MCF 10A (cell line): ENCODE measurements at regions not wholly inside any gene's neighbourhood (a gene's known extent, or its start where the extent isn't known, plus 50 kb on each side); places are given as distances from the start of the nearest gene placed in this dataset.

Experiments
- BruUV-seq: library from RNA; stranded (reverse); fragments of 400-500 nt; replicated peaks from 2 replicates; lab custom pipeline; 2021; lab: Mats Ljungman, UMichigan
- CTCF ChIA-PET: fragments of 300-600 bp; sonication (Branson Sonifier 250); formaldehyde crosslinking; extraction: SDS; loops from one replicate; lab custom pipeline; 2021; ENCODE audit warnings: antibody characterized with exemption, inconsistent platforms; lab: Yijun Ruan, JAX
- POLR2A ChIA-PET: fragments of 300-600, 350-650 bp; sonication (Branson Sonifier 250); formaldehyde crosslinking; extraction: SDS; loops from one replicate; lab custom pipeline; 2020; ENCODE audit warnings: antibody characterized with exemption, inconsistent platforms; lab: Yijun Ruan, JAX
- DNase-seq: peaks from one replicate; pipeline ENCODE4 v3.0.0-alpha.2; 2018; ENCODE audit not compliant: unreplicated experiment
- H3K27ac Mint-ChIP-seq: one replicate; pipeline ENCODE4 v1.8.0; 2022; ENCODE audit warnings: mild to moderate bottlenecking, low read depth, mixed read lengths; ENCODE audit not compliant: unreplicated experiment
- H3K27me3 Mint-ChIP-seq: one replicate; pipeline ENCODE4 v1.8.0; 2022; ENCODE audit warnings: mixed read lengths; ENCODE audit not compliant: insufficient read depth, unreplicated experiment
- H3K36me3 Mint-ChIP-seq: one replicate; pipeline ENCODE4 v1.8.0; 2022; ENCODE audit warnings: mild to moderate bottlenecking, moderate library complexity, mixed read lengths; ENCODE audit not compliant: insufficient read depth, unreplicated experiment
- H3K4me1 Mint-ChIP-seq: one replicate; pipeline ENCODE4 v1.8.0; 2022; ENCODE audit warnings: mixed read lengths; ENCODE audit not compliant: insufficient read depth, unreplicated experiment
- H3K4me3 Mint-ChIP-seq: one replicate; pipeline ENCODE4 v1.8.0; 2022; ENCODE audit warnings: mild to moderate bottlenecking, moderate library complexity, mixed read lengths; ENCODE audit not compliant: unreplicated experiment
- H3K9me3 Mint-ChIP-seq: one replicate; pipeline ENCODE4 v1.8.0; 2022; ENCODE audit warnings: mixed read lengths; ENCODE audit not compliant: unreplicated experiment
- CTCF ChIP-seq: fragments of 200-600 bp; IDR thresholded peaks from one replicate; pipeline ENCODE4 v1.8.0; 2022; ENCODE audit warnings: antibody characterized with exemption, mild to moderate bottlenecking; ENCODE audit not compliant: unreplicated experiment
- intact Hi-C: fragments of 100-400 bp; cut with micrococcal nuclease; formaldehyde crosslinking; loops from 2 replicates; pipeline ENCODE4 v1.14.1; 2022

- no peak overlapping the region for H3K4me3 Mint-ChIP-seq
- intact Hi-C loops: no loop called here
- no peaks in the 10 kb centered on the region for H3K36me3 Mint-ChIP-seq
- TF ChIP-seq CTCF: no peak
- BruUV-seq: no TSS peak
- H3K4me1 Mint-ChIP-seq: no peaks in the 10 kb centered on the region
- H3K27me3 Mint-ChIP-seq: peaks cover 7% of the 10 kb centered on the region
- H3K9me3 Mint-ChIP-seq: peaks cover 15% of the 10 kb centered on the region
- ChIA-PET POLR2A (no interaction called here), CTCF (no interaction called here)
- DNase-seq: peak; percentile 38
- H3K27ac Mint-ChIP-seq: no peak overlapping the region
These were observed 292.1 kb upstream of the KLHL29 start for GRCh38 chr2:23092831-23093230.

- POLR2A ChIA-PET: no interaction called here
These were observed 291.5 kb upstream of the KLHL29 start for GRCh38 chr2:23093513-23093912.

GRCh38 chr2:23096906-23097602 is 287.9 kb upstream of the KLHL29 start:
- no peaks in the 10 kb centered on the region for H3K9me3 Mint-ChIP-seq
- peaks cover 16% of the 10 kb centered on the region for H3K27me3 Mint-ChIP-seq
- no peak overlapping the region for H3K27ac Mint-ChIP-seq
- BruUV-seq: no TSS peak
- peak; percentile 26 for DNase-seq
- TF ChIP-seq CTCF: no peak
- no peaks in the 10 kb centered on the region for H3K4me1 Mint-ChIP-seq
- H3K4me3 Mint-ChIP-seq: no peak overlapping the region
- intact Hi-C loops: no loop called here
- ChIA-PET POLR2A (no interaction called here), CTCF (no interaction called here)
- H3K36me3 Mint-ChIP-seq: no peaks in the 10 kb centered on the region

More at GRCh38 chr2:23093513-23093912, 291.5 kb upstream of the KLHL29 start:
- Mint-ChIP-seq H3K4me1 (no peaks in the 10 kb centered on the region), H3K27me3 (peaks cover 13% of the 10 kb centered on the region), H3K27ac (no peak overlapping the region), H3K4me3 (no peak overlapping the region), H3K9me3 (peaks cover 11% of the 10 kb centered on the region), H3K36me3 (no peaks in the 10 kb centered on the region)
- no TSS peak for BruUV-seq
- DNase-seq: no peak
- no peak for TF ChIP-seq CTCF
- intact Hi-C loops: no loop called here
- CTCF ChIA-PET: interaction anchor here (0.7 kb wide), 1 partner anchor 127 kb away, joined by 3 read pairs; no protein-coding TSS in a partner anchor

GRCh38 chr2:23100406-23100805 is 284.6 kb upstream of the KLHL29 start:
- peaks cover 41% of the 10 kb centered on the region for H3K27me3 Mint-ChIP-seq
- H3K36me3 Mint-ChIP-seq: no peaks in the 10 kb centered on the region
- POLR2A ChIA-PET: no interaction called here
- peak; percentile 10 for DNase-seq
- H3K9me3 Mint-ChIP-seq: no peaks in the 10 kb centered on the region
- no TSS peak for BruUV-seq
- TF ChIP-seq CTCF: no peak
- no peak overlapping the region for H3K4me3 Mint-ChIP-seq
- intact Hi-C loops: no loop called here
- CTCF ChIA-PET: interaction anchor here (0.6 kb wide), 1 partner anchor 131 kb away, joined by 3 read pairs; no protein-coding TSS in a partner anchor
- no peak overlapping the region for H3K27ac Mint-ChIP-seq
- no peaks in the 10 kb centered on the region for H3K4me1 Mint-ChIP-seq
